K562 (cell line): ENCODE measurements at regions not wholly inside any gene's neighbourhood (a gene's known extent, or its start where the extent isn't known, plus 50 kb on each side); places are given as distances from the start of the nearest gene placed in this dataset.

ENCODE experiments used
- CCAR2 ChIP-seq: fragments of 200-400 bp; formaldehyde crosslinking; IDR thresholded peaks from 2 replicates; pipeline ENCODE4 v1.6.1; 2017; ENCODE audit warnings: mild to moderate bottlenecking, low read depth, low read length
- EP300 ChIP-seq: IDR thresholded peaks from 2 replicates; pipeline ENCODE4 v1.6.1; 2012; ENCODE audit warnings: low read length, improper control_type of control experiment
- FOS ChIP-seq: IDR thresholded peaks from 3 replicates; pipeline ENCODE4 v1.6.1; 2011; ENCODE audit not compliant: insufficient read length; ENCODE audit errors: extremely low read depth
- FOXM1 ChIP-seq, 2 experiments: fragments of 450-650 bp in 1 of 2; sonication (generic) in 1 of 2; formaldehyde crosslinking in 1 of 2; IDR thresholded peaks; 2 replicates each; pipeline versions ENCODE4 v1.6.1 to v1.9.0; 2017 to 2022; ENCODE audit warnings: low read depth in 2 of 2, mild to moderate bottlenecking in 2 of 2, missing genetic modification reagents in 1 of 2, moderate library complexity in 1 of 2
- HMG20A ChIP-seq: fragments of 450-650 bp; formaldehyde crosslinking; conservative IDR thresholded peaks from 2 replicates; pipeline ENCODE4 v1.4.0; 2020; ENCODE audit warnings: mild to moderate bottlenecking, mixed read lengths
- MBD2 ChIP-seq: sonication (generic); IDR thresholded peaks from 2 replicates; pipeline ENCODE4 v1.6.1; 2016; ENCODE audit warnings: low read depth, borderline replicate concordance
- RBM14 ChIP-seq: fragments of 200-400 bp; formaldehyde crosslinking; IDR thresholded peaks from 2 replicates; pipeline ENCODE4 v1.6.1; 2018; ENCODE audit warnings: low read depth, mild to moderate bottlenecking, low read length, moderate library complexity, borderline replicate concordance; ENCODE audit not compliant: insufficient read depth
- STAT6 ChIP-seq: sonication (generic); formaldehyde crosslinking; IDR thresholded peaks from 2 replicates; pipeline ENCODE4 v1.8.1; 2023; ENCODE audit warnings: mild to moderate bottlenecking, missing genetic modification reagents
- TEAD2 ChIP-seq: fragments of 450-650 bp; IDR thresholded peaks from 2 replicates; pipeline ENCODE4 v1.6.1; 2016; ENCODE audit warnings: missing genetic modification characterization, control low read depth, missing compliant biosample characterization
- ZBTB33 ChIP-seq: sonication (generic); formaldehyde crosslinking; IDR thresholded peaks from 2 replicates; pipeline ENCODE4 v1.8.1; 2023; ENCODE audit warnings: mild to moderate bottlenecking, missing genetic modification reagents
- ZFP30 ChIP-seq: fragments of 250-450 bp; sonication (Bioruptor Pico); IDR thresholded peaks from 2 replicates; pipeline ENCODE4 v1.8.0; 2022; ENCODE audit warnings: moderate library complexity, mild to moderate bottlenecking, inconsistent platforms, borderline replicate concordance
- ZNF644 ChIP-seq: fragments of 200-800 bp; sonication (Bioruptor generic); IDR thresholded peaks from 2 replicates; pipeline ENCODE4 v1.6.1; 2016; ENCODE audit warnings: low read depth, missing genetic modification characterization, missing compliant biosample characterization

- TF ChIP-seq ZBTB33 (CRISPR knock-in tag) = no peak
- TF ChIP-seq EP300 = no peak
- no peak for TF ChIP-seq TEAD2 (tag)
- no peak for TF ChIP-seq FOS
- TF ChIP-seq STAT6 = no peak
- TF ChIP-seq HMG20A (CRISPR knock-in tag) = no peak
- no peak for TF ChIP-seq FOXM1 (IDR thresholded peaks at IDR 0.05; ENCODE audit: low read depth)
- no peak for TF ChIP-seq FOXM1 (CRISPR knock-in tag; IDR thresholded peaks at IDR 0.05; ENCODE audit: low read depth)
- no peak for TF ChIP-seq MBD2
- no peak for TF ChIP-seq ZNF644 (tag)
- no peak for TF ChIP-seq CCAR2
- TF ChIP-seq ZFP30 (CRISPR knock-in tag) = no peak
- no peak for TF ChIP-seq RBM14
Measured at GRCh38 chr13:59343993-59344822, 819.5 kb downstream of the DIAPH3 start.
